GOT3 (cell line): ENCODE measurements at regions not wholly inside any gene's neighbourhood (a gene's known extent, or its start where the extent isn't known, plus 50 kb on each side); places are given as distances from the start of the nearest gene placed in this dataset.
"Not testable (repeated sequence)": the region's sequence is repeated elsewhere in the genome, so short reads cannot be mapped to it uniquely, and the experiment has no call there.

Experiments
- DNase-seq: peaks from one replicate; lab custom pipeline; 2025; ENCODE audit warnings: mixed read lengths; lab: John Stamatoyannopoulos, UW

- no peak for DNase-seq
These were observed 159.2 kb upstream of the CDH5 start for GRCh38 chr16:66207139-66207882.

- no peak for DNase-seq
These were observed 160.1 kb upstream of the CDH5 start for GRCh38 chr16:66206363-66206762.

- DNase-seq, result no peak
These were observed 160.9 kb upstream of the CDH5 start for GRCh38 chr16:66205287-66206231.

GRCh38 chr16:66204756-66205155 is 161.7 kb upstream of the CDH5 start:
- DNase-seq, result no peak

GRCh38 chr16:66203476-66203875 is 163.0 kb upstream of the CDH5 start:
- no peak for DNase-seq

GRCh38 chr16:66199189-66199588 is 167.3 kb upstream of the CDH5 start:
- DNase-seq, result no peak

- no peak for DNase-seq
These were observed 167.8 kb upstream of the CDH5 start for GRCh38 chr16:66198641-66199040.

- no peak for DNase-seq
These were observed 168.7 kb upstream of the CDH5 start for GRCh38 chr16:66197668-66198278.

GRCh38 chr16:66196770-66197169 is 169.7 kb upstream of the CDH5 start:
- no peak for DNase-seq

- no peak for DNase-seq
These were observed 171.6 kb upstream of the CDH5 start for GRCh38 chr16:66194866-66195265.

GRCh38 chr16:66193543-66194229 is 172.8 kb upstream of the CDH5 start:
- no peak for DNase-seq

- DNase-seq, result no peak
These were observed 176.1 kb upstream of the CDH5 start for GRCh38 chr16:66190411-66190810.

GRCh38 chr16:66189951-66190350 is 176.5 kb upstream of the CDH5 start:
- no peak for DNase-seq

GRCh38 chr16:66188917-66189725 is 177.4 kb upstream of the CDH5 start:
- DNase-seq, result no peak

GRCh38 chr16:66186251-66186785 is 180.2 kb upstream of the CDH5 start:
- no peak for DNase-seq

- DNase-seq, result no peak
These were observed 183.9 kb upstream of the CDH5 start for GRCh38 chr16:66182592-66182991.

- DNase-seq, result no peak
These were observed 189.8 kb upstream of the CDH5 start for GRCh38 chr16:66176731-66177130.

GRCh38 chr16:66176111-66176510 is 190.4 kb upstream of the CDH5 start:
- DNase-seq, result no peak

- no peak for DNase-seq
These were observed 190.9 kb upstream of the CDH5 start for GRCh38 chr16:66175636-66176035.

GRCh38 chr16:66175058-66175457 is 191.4 kb upstream of the CDH5 start:
- no peak for DNase-seq

GRCh38 chr16:66173796-66174195 is 192.7 kb upstream of the CDH5 start:
- not testable (repeated sequence) for DNase-seq
